ENCODE measurements at regions not wholly inside any gene's neighbourhood (a gene's known extent, or its start where the extent isn't known, plus 50 kb on each side); places are given as distances from the start of the nearest gene placed in this dataset.
"Not testable (repeated sequence)": the region's sequence is repeated elsewhere in the genome, so short reads cannot be mapped to it uniquely, and the experiment has no call there.

DNA sequence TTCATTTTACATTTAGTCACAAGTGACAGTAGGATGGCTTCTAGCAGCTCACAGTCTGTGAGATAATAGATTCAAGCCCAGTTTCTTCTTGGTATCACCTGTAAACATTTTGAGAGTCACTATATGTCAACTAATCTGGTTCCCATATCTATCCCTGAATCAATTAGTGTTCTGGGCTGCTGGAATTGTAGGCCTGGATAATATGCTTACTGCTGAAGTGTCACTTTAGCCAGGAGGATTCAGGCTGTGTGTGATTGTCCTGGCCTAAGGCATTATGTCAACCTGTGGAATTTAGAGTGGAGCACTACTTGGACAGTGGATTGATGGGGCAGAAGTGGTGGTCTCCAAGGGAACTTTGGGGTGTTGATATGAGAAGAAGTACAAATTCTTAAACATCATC is 1071.8 kb upstream of the CITED2 start:
- intact Hi-C loops (cut with micrococcal nuclease; ENCODE audit: unreplicated experiment): no loop called here
- no TSS peak for BruUV-seq (replicated peaks)

DNA sequence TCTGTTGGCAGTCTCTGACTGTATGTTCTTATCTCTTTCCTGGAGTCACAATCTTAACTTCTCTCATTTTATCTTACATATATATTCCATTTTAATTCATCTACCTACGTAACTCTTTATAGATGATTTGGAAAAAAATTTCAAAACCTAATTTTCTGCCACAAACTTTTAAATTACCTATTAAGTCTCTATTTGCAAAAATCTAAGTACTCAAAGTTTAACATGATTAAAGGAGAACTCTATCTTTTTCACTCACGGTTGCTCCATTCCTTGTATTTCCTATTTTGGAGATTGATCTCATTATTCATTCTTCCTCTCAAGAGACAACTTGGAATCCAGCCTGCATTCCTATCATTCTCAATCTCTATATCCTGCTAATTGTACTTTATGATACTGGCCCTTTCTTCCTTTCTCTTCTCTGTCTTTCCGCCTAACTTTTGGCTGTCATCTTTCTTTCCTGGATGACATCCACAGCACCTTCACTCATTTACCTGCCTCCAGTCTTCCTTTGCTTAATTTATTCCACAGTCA is 1071.1 kb upstream of the CITED2 start:
- intact Hi-C loops (cut with micrococcal nuclease; ENCODE audit: unreplicated experiment): no loop called here
- H3K4me3 ChIP-seq: no peak overlapping the region
- POLR2A ChIA-PET (ENCODE audit: unreplicated experiment): no interaction called here
- H2AFZ ChIP-seq: no peak overlapping the region
- H3F3A ChIP-seq (ENCODE audit: insufficient read depth, low read depth): no peaks in the 10 kb centered on the region
- BruUV-seq (replicated peaks): no TSS peak
- no peaks in the 10 kb centered on the region for H4K20me1 ChIP-seq (ENCODE audit: insufficient read depth)
- H3K36me3 ChIP-seq (ENCODE audit: low read depth): no peaks in the 10 kb centered on the region
- no peaks in the 10 kb centered on the region for H3K27me3 ChIP-seq (ENCODE audit: insufficient read depth, low read depth)
- no peaks in the 10 kb centered on the region for H3K9me3 ChIP-seq (ENCODE audit: insufficient read depth, low read depth)
- H3K4me1 ChIP-seq (replicated peaks; ENCODE audit: insufficient read depth): no peaks in the 10 kb centered on the region
- CTCF ChIA-PET: no interaction called here
- TF ChIP-seq, protein P1, sequence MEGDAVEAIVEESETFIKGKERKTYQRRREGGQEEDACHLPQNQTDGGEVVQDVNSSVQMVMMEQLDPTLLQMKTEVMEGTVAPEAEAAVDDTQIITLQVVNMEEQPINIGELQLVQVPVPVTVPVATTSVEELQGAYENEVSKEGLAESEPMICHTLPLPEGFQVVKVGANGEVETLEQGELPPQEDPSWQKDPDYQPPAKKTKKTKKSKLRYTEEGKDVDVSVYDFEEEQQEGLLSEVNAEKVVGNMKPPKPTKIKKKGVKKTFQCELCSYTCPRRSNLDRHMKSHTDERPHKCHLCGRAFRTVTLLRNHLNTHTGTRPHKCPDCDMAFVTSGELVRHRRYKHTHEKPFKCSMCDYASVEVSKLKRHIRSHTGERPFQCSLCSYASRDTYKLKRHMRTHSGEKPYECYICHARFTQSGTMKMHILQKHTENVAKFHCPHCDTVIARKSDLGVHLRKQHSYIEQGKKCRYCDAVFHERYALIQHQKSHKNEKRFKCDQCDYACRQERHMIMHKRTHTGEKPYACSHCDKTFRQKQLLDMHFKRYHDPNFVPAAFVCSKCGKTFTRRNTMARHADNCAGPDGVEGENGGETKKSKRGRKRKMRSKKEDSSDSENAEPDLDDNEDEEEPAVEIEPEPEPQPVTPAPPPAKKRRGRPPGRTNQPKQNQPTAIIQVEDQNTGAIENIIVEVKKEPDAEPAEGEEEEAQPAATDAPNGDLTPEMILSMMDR (conservative IDR thresholded peaks at IDR 0.05): no peak
- TF ChIP-seq EZH2 (IDR thresholded peaks at IDR 0.05; ENCODE audit: low read depth): no peak
- no peak overlapping the region for H3K27ac ChIP-seq
- no peak overlapping the region for H3K4me2 ChIP-seq
- no peaks in the 10 kb centered on the region for H3K9me2 ChIP-seq (ENCODE audit: insufficient read depth)
- no peaks in the 10 kb centered on the region for H3K79me2 ChIP-seq (ENCODE audit: low read depth)
- no peak for DNase-seq

More for the DNA sequence above, 1071.8 kb upstream of the CITED2 start:
- no peak overlapping the region for H2AFZ ChIP-seq
- CTCF ChIA-PET: no interaction called here
- TF ChIP-seq, protein P1 (conservative IDR thresholded peaks at IDR 0.05): no peak
- no peak for TF ChIP-seq EZH2 (IDR thresholded peaks at IDR 0.05; ENCODE audit: low read depth)
- no peaks in the 10 kb centered on the region for H3K27me3 ChIP-seq (ENCODE audit: insufficient read depth, low read depth)
- no peaks in the 10 kb centered on the region for H3K79me2 ChIP-seq (ENCODE audit: low read depth)
- H3F3A ChIP-seq (ENCODE audit: insufficient read depth, low read depth): no peaks in the 10 kb centered on the region
- H3K9me2 ChIP-seq (ENCODE audit: insufficient read depth): no peaks in the 10 kb centered on the region
- no peaks in the 10 kb centered on the region for H3K4me1 ChIP-seq (replicated peaks; ENCODE audit: insufficient read depth)
- H3K4me3 ChIP-seq: no peak overlapping the region
- no peak for DNase-seq
- H3K36me3 ChIP-seq (ENCODE audit: low read depth): no peaks in the 10 kb centered on the region
- no peak overlapping the region for H3K4me2 ChIP-seq
- no peaks in the 10 kb centered on the region for H3K9me3 ChIP-seq (ENCODE audit: insufficient read depth, low read depth)
- H4K20me1 ChIP-seq (ENCODE audit: insufficient read depth): no peaks in the 10 kb centered on the region
- no peak overlapping the region for H3K27ac ChIP-seq
- POLR2A ChIA-PET (ENCODE audit: unreplicated experiment): no interaction called here

DNA sequence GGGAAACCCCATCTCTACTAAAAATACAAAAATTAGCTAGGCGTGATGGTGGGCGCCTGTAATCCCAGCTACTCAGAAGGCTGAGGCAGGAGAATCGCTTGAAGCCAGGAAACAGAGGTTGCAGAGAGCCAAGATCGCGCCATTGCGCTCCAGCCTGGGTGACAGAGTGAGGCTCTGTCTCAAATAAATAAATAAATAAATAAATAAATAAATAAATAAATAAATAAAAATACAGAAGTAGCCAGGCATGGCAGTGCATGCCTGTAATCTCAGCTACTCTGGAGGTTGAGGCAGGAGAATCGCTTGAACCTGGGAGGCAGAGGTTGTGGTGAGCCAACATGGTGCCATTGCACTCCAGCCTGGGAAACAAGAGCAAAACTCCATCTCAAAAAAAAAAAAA is 1068.7 kb upstream of the CITED2 start:
- H4K20me1 ChIP-seq (ENCODE audit: insufficient read depth); H3K4me3 ChIP-seq; H3K4me1 ChIP-seq (replicated peaks; ENCODE audit: insufficient read depth); H3K9me2 ChIP-seq (ENCODE audit: insufficient read depth); H3K4me2 ChIP-seq; H3K79me2 ChIP-seq (ENCODE audit: low read depth); H3K9me3 ChIP-seq (ENCODE audit: insufficient read depth, low read depth); H3K27me3 ChIP-seq (ENCODE audit: insufficient read depth, low read depth); H3K36me3 ChIP-seq (ENCODE audit: low read depth); H3K27ac ChIP-seq; H2AFZ ChIP-seq; POLR2A ChIA-PET (ENCODE audit: unreplicated experiment); CTCF ChIA-PET; H3F3A ChIP-seq (ENCODE audit: insufficient read depth, low read depth); DNase-seq; BruUV-seq (replicated peaks): not testable (repeated sequence)
- intact Hi-C loops (cut with micrococcal nuclease; ENCODE audit: unreplicated experiment): loop anchor here (5.0 kb wide), 1 partner anchor 479 kb away; no protein-coding TSS in a partner anchor

DNA sequence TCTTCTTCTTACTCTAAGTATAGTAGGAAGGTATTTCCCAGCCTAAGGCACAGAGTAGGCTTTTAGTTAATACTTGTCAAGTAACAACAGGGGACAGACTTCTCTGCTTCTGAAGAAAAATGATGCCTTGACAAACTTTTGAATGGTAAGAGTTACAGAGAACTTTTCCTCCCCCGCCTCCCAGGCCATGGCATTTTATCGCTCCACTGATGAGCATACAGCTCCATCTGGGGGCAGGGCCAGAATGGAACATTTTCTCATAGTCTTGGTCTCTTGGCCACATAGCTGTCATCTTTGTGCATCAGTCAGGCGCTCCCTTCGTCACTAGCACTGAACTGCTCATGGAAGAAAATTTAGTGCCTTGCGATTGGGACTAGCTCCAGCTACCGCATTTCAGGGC is 1066.8 kb upstream of the CITED2 start:
- TF ChIP-seq, protein P1 (conservative IDR thresholded peaks at IDR 0.05): 0 out of 2 replicates have a peak, but pooled peaks have one; percentile 30
- TF ChIP-seq EZH2 (IDR thresholded peaks at IDR 0.05; ENCODE audit: low read depth): no peak
- ChIA-PET POLR2A (ENCODE audit: unreplicated experiment) (no interaction called here), CTCF (no interaction called here)
- DNase-seq: peak in 1 of 2 experiments; percentile 19
- H3K36me3 ChIP-seq (ENCODE audit: low read depth): no peaks in the 10 kb centered on the region
- intact Hi-C loops (cut with micrococcal nuclease; ENCODE audit: unreplicated experiment): loop anchor here (5.0 kb wide), 1 partner anchor 481 kb away; no protein-coding TSS in a partner anchor
- H3F3A ChIP-seq (ENCODE audit: insufficient read depth, low read depth): no peaks in the 10 kb centered on the region
- H3K27ac ChIP-seq: no peak overlapping the region
- H3K9me2 ChIP-seq (ENCODE audit: insufficient read depth): no peaks in the 10 kb centered on the region
- no peaks in the 10 kb centered on the region for H3K9me3 ChIP-seq (ENCODE audit: insufficient read depth, low read depth)
- no peaks in the 10 kb centered on the region for H4K20me1 ChIP-seq (ENCODE audit: insufficient read depth)
- H3K79me2 ChIP-seq (ENCODE audit: low read depth): no peaks in the 10 kb centered on the region
- H3K27me3 ChIP-seq (ENCODE audit: insufficient read depth, low read depth): no peaks in the 10 kb centered on the region
- H3K4me1 ChIP-seq (replicated peaks; ENCODE audit: insufficient read depth): peaks cover under 1% of the 10 kb centered on the region; the same call in 1 of the 2 replicates
- no peak overlapping the region for H3K4me2 ChIP-seq
- H2AFZ ChIP-seq: no peak overlapping the region
- BruUV-seq (replicated peaks): no TSS peak
- H3K4me3 ChIP-seq: no peak overlapping the region

Data from PC-9 (cell line).